Esophagus mucosa (tissue), 1 donor: ENCODE measurements at regions not wholly inside any gene's neighbourhood (a gene's known extent, or its start where the extent isn't known, plus 50 kb on each side); places are given as distances from the start of the nearest gene placed in this dataset.
"Not testable (repeated sequence)": the region's sequence is repeated elsewhere in the genome, so short reads cannot be mapped to it uniquely, and the experiment has no call there.

Experiments used
- ATAC-seq: fragments of 200-7000 bp; cut with Tn5 transposase; one replicate; pipeline ENCODE4 v1.9.1; 2020
- donor health status: DM: yes; HTN: yes; CAD: no.

GRCh38 chr3:166637984-166638530 is 742.0 kb downstream of the ZBBX start:
- no peak for ATAC-seq

DNA sequence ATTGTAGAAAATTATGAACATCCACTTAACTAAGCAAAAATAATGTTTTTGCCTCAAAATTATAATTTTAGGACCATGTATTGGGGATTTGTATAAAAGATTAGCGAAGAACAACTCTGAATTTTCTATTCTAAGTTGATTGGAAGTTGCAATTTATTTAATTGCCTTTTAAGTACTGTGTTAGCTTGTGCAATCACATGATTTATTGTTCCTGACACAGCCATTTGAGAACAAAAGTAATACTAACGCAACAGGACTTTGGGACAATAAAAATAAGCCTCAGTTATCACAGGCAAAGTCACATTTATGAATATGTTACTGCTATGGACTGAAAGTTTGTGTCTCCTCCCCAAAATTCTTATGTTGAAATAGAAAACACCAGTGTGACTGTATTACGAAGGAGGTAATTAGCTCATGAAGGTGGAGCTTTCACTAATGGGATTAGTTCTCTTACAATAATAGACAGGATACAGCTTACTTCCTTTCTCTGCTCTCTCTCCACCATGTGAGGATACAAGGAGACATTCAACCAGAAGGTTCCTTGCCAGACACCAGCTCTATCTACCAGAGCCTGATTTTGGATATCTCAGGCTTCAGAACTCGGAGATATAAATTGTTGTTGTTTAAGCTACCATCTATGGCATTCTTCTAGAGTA is 745.9 kb downstream of the ZBBX start:
- peak; percentile 38 for ATAC-seq

DNA sequence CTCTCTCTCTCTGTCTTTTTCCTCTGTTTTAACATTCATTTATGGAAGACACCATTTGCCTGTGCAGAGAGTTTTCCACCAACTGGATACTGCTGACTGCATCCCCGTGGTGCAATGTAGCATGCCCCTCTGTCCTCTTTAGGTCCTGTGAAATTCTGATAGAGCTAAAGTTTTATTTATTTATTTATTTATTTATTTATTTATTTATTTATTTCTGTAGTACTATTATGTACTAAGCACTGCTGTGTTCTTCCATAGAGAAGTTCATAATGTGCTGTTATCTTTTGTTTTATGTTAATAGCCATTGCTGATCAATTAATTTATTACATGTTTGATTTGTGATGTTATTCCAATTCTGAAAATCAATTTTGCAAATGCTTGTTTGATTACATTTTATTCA is 749.9 kb downstream of the ZBBX start:
- no peak for ATAC-seq

DNA sequence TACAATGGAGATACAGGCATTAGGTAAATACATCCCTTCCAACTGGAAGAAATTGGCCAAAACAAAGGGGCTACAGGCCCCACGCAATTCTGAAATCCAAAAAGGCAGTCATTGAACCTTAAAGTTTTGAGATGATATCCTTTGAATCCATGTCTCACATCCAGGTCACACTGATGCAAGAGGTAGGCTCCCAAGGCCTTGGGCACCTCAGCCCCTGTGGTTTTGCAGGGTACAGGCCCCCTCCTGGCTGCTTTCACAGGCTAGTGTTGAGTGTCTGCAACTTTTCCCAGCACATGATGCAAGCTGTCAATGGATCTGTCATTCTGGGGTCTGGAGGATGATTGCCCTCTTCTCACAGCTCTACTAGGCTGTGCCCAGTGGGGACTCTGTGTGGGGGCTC is 766.7 kb downstream of the ZBBX start:
- no peak for ATAC-seq

- not testable (repeated sequence) for ATAC-seq
Measured at GRCh38 chr3:166612761-166613160, 767.3 kb downstream of the ZBBX start.

DNA sequence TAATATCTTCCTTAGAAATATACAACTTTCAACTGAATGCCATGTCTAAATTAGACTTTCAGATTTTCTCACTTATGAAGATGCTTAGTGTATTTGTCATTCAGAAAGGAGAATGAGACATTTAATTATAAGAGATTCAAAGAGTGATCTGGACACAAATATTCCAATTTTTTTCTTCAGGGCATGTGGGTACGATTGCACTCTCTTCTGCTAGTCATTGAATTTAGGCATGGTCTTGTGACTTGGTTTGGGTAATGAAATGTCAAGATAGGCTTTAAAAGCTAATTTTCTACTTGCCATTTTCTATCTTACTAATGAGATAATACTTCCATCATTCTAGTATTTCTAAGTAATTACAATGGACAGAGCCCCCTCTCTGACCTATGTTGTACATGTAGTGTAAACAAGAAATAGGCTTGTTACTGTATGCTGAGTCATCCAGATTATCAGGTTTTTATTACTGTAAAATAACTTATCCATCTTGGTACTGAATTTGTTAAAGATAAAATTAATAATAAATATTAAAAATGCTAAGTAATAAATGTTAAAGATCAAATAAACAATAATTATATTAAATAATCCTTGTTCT is 770.8 kb upstream of the BCHE start:
- no peak for ATAC-seq

DNA sequence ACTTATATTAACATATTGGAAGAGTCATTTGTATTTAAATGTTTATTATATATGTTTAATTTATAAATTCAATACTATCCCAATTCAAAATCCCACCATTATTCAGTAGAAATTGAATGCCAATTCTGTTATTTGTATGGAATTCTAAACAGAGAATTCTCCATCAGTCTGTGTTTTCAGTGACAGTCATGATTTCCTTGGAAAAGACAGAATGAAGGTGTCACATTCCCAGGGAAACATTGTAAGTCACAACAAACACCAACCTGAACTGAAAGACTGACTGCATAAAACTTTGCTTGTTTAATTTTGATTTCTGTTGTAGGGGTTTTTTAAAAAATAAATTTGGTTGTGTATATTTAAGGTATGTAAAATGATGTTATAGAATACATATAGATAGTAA is 769.8 kb upstream of the BCHE start:
- no peak for ATAC-seq

DNA sequence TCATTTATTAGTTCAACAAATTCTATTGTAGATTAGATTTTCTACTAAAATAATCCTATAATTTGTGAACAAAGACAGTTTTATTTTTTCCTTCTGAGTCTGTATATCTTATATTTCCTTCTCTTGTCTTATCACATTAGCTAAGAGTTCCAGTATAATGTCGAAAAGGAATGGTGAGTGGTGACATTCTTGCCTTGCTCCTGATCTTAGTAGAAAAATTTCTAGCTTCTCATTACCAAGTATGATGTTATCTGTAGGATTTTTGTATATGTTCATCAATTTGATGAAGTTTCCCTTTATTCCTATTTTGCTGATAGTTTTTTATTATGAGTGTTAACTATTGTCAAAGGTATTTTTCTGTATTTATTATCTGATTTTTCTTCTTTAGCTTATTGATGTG is 756.6 kb upstream of the BCHE start:
- no peak for ATAC-seq

GRCh38 chr3:166582236-166582635 is 745.0 kb upstream of the BCHE start:
- ATAC-seq: no peak

DNA sequence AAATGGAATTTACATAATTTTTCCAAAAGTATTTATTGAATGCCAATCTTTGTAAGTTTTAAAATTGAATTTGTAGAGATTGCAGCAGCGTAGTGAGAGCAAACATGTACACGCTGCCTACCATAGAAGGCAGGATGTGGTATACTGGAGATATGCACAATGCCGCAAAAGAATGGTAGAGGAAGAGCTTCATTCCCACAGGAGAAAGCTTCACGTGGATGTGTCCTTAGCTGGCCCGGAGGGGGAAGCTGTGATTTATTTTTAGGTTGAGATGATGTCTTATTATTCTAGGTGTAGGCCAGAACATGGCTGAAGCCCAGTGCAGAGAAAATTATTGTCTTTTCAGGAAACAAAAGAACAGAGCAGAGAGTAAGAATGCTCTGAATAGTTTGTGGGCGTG is 743.3 kb upstream of the BCHE start:
- no peak for ATAC-seq

DNA sequence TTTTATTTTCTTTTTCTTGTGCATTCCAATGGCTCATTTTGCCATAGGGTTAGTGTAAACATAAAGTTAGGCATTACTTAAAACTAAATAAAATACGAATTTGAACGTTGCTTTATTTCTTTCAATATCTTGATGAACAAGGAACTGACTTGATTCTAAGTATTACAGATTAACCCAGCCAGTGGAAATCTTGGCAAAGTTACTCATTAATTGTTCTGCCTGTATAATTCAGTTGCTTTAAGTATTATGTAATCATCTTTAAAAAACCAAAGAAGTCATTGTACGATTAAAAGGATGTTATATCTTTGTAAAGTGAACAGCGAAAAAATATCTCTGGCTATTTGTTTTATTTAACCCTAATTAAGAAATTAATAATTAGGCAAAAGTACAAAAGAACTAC is 737.9 kb upstream of the BCHE start:
- no peak for ATAC-seq

DNA sequence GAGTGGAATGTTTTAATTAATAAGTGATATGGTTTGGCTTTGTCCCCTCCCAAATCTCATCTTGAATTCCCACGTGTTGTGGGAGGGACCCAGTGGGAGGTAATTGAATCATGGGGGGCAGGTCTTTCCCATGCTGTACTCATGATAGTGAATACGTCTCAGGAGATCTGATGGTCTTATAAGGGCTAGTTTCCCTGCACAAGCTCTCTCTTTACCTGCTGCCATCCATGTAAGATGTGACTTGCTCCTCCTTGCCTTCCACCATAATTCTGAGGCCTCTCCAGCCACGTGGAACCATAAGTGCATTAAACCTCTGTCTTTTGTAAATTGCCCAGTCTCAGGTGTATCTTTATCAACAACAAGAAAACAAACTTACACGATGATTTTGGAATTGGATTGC is 734.5 kb upstream of the BCHE start:
- ATAC-seq: not testable (repeated sequence)

DNA sequence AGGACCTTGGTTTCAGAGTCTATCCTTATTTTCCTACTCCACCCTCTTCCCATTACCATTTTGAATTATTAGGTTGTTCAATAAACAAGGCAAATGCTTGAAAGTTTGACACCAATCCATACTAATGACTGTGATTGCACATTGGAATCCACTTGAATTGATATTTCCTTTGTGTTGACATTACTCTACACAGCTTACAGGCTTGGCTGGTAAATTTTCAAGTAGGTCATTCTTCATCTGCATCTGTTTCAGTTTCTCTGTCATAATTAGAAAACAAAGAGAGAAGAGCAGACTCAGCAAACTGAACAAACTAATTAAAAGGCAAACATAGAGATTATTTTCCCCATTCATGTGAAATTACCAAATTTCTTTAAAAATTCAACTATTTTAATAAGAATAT is 732.9 kb upstream of the BCHE start:
- no peak for ATAC-seq

- ATAC-seq: no peak
Measured at GRCh38 chr3:166569589-166569988, 732.4 kb upstream of the BCHE start.

GRCh38 chr3:166560253-166560652 is 723.0 kb upstream of the BCHE start:
- no peak for ATAC-seq

DNA sequence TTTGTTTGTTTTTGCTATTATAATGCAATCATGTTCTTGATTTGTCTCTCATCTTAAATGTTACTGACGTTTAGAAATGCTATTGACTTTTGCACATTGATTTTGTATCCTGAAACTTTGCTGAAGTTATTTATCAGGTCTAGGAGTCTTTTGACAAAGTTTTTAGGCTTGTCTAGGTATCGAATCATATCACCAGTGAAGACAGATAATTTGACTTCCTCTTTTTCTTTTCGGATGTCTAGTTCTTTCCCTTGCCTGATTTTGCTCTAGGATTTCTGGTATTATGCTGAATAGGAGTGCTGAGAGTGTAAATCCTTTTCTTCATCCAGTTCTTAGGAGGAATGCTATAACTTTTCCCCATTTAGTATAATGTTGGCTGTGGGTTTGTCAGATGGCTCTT is 719.7 kb upstream of the BCHE start:
- ATAC-seq: no peak

GRCh38 chr3:166554023-166554422 is 716.8 kb upstream of the BCHE start:
- ATAC-seq: no peak

- no peak for ATAC-seq
Measured at GRCh38 chr3:166533740-166534139, 696.5 kb upstream of the BCHE start.

DNA sequence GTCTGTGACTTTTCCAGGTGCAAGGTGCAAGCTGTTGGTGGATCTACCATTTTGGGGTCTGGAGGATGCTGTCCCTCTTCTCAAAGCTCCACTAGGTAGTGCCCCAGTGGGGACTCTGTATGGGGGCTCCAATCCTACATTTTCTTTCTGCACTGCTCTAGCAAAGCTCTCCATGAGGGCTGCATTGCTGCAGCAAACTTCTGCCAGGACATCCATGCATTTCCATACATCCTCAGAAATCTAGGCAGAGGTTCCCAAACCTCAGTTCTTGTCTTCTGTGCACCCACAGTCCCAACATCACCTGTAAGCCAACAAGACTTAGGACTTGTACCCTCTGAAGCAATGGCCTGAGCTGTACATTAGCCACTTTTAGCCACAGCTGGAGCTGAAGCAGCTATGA is 694.5 kb upstream of the BCHE start:
- ATAC-seq: no peak

DNA sequence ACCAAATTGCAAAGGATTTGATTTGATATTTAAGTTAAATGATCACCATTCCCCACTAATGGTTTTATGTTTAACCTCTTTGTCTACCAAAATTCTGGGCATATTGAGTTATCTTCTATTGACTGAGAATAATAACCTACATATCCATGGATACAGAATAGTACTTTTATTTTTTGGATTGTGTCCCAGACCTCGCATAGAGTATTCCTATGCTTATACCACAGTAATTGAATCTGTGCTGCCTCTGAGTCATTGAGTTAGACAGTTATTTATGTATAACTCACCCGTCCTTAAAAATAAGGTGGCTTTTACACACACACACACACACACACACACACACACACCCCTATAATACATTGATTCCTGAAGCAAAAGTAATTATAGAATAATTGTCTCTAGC is 690.1 kb upstream of the BCHE start:
- no peak for ATAC-seq

DNA sequence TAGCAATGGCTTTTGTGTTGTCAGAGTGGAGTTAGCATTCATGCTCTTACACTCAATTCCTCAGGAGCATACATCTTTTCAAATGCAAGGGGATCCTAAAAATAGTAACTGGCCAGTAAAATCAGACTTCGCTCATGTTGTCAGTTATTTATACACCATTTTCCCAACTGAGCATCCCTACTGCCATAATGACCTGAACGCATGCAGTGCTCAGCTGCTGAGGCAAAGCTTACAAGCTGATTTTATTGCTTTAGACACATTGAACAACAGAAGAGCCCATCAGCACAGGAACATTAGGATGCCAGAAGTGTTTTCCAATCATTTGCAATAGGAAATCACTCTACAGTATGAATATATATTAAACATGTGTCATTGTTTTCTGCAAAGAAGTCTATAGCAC is 689.7 kb upstream of the BCHE start:
- no peak for ATAC-seq

- ATAC-seq: no peak
Measured at GRCh38 chr3:166522017-166522416, 684.8 kb upstream of the BCHE start.

GRCh38 chr3:166519443-166519842 is 682.2 kb upstream of the BCHE start:
- ATAC-seq: no peak

- ATAC-seq: no peak
Measured at GRCh38 chr3:166518040-166518439, 680.8 kb upstream of the BCHE start.

- ATAC-seq: no peak
Measured at GRCh38 chr3:166510382-166510781, 673.2 kb upstream of the BCHE start.
